NCI-H2107 (cell line): ENCODE measurements at regions not wholly inside any gene's neighbourhood (a gene's known extent, or its start where the extent isn't known, plus 50 kb on each side); places are given as distances from the start of the nearest gene placed in this dataset.

ENCODE experiments used
- DNase-seq: peaks from one replicate; lab custom pipeline; 2025; lab: John Stamatoyannopoulos, UW

DNA sequence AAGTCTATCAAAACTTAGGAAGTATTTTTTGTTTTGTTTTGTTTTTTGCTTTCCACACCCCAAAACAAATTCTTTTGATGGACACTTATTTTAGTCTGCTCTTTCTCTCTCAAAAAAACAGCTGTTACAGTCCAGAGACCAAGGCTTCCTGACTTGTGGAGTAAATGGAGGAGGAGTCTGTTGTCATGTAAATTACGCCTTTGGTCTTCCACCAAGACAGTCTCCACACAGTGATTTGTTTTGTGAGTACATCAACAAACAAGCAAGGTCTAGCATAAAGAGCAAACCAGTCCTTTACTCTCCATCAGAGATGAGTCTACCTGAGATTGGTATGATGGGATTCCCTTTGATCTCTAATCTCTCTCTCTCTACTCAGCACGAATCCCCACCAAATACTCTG lies 588.0 kb upstream of the ARID1B start:
- no peak for DNase-seq

DNA sequence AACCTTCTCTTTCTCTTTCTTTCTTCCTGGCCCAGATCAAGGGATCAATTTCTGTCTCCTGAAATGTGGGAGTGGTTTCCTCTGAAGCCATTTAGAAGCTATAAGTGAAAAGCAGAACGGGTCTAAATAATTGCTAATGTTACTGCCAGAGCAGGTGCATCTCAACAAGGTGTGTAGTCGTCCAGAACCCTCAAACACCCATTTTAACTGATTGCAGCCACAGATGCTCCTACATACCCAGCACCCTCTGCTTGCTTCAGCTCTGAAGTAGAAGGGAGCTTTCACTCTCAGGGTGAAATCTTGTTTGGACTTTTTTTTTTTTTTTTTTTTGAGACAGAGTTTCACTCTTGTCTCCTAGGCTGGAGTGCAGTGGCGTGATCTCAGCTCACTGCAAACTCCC lies 592.1 kb upstream of the ARID1B start:
- peak; percentile 57 for DNase-seq

- DNase-seq, result no peak
These were observed 593.5 kb upstream of the ARID1B start for GRCh38 chr6:156183678-156184077.

DNA sequence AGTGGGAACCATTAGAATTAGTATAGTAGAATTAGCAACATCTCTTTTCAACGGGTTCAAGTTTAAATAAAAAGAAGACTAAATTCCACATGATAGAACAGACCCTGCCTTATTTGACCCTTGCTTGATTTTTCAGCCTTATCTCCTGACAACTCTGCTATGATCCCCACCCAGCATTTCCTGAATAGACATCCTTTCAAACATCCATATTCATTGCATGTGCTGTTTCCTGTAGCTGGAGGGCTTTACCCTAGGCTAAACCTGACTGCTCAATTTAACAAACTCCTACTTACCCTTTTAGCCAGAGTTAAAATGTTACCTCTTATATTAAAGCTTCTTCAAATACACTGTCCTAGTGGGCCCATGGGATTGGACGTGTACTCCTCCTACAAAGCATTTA lies 594.8 kb upstream of the ARID1B start:
- no peak for DNase-seq

DNA sequence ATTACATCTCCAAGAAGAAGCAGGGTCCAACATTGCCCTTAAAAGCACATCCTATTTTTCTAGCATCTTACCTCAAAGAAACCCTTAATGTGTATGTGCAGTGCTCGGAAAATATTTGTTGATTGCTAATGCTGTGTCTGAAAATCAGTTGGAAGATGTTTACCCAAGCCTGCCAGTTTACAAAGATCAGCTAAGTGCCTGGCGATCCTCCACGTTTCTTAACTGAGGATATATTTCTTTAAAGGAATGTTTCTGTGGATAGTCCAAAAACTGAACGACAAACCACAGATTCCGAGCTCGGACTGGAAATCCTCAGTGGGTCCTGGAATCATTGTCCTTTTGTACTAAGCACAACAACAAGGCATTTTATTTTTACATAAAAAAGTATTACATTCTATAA lies 595.7 kb upstream of the ARID1B start:
- DNase-seq, result no peak

GRCh38 chr6:156175971-156176421 lies 601.2 kb upstream of the ARID1B start:
- peak; percentile 71 for DNase-seq

DNA sequence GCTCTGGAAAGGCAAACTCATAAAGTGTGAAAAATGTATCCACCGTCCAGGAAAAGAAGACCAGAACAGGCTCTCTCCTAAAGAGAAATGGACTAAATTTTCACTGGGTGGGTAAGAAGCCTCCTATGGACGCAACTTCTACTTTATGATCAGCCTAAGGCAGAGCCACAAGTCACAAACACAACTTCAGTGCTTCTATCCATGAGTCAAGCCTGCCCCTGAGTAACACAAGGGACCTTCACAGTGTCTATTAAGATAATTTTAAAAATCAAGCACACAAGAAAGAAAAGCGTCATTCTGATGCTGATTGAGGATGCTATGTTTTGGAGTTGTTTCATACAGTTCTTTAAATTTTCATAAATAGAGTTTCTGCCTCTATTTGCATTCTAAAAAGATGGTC lies 601.7 kb upstream of the ARID1B start:
- no peak for DNase-seq

GRCh38 chr6:156174031-156174890 lies 602.9 kb upstream of the ARID1B start:
- DNase-seq, result no peak

- DNase-seq, result no peak
These were observed 607.8 kb upstream of the ARID1B start for GRCh38 chr6:156169371-156169770.

GRCh38 chr6:156167625-156168071 lies 609.5 kb upstream of the ARID1B start:
- DNase-seq, result no peak

DNA sequence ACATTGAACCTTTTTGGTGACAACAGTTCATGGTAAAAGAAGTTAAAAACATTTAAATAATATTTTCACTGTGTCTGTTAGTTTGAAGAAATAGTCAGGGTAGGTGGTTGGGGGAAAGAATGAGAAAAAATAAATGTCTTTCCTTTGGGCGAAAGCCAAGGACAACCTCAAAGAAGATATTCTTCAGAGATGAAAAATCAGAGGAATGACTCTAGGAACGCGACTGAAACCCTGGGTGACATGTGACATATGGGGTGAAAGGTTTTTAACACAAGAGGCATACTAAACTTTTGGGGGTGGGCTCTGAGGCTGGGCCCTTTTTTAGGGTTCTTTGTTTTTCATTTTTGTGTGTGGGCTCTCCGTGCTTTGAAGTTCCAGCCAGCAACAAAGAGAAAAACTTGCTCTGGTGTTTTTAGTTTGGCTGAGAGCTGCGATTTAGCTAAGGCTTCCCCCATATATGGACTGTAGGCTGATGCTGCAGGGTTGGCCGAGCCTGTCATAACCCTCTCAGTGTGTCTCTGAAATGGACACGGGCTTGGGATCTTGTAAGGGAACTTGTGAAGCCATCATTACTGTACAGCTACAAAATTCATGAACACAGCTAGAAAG lies 610.1 kb upstream of the ARID1B start:
- DNase-seq, result no peak

DNA sequence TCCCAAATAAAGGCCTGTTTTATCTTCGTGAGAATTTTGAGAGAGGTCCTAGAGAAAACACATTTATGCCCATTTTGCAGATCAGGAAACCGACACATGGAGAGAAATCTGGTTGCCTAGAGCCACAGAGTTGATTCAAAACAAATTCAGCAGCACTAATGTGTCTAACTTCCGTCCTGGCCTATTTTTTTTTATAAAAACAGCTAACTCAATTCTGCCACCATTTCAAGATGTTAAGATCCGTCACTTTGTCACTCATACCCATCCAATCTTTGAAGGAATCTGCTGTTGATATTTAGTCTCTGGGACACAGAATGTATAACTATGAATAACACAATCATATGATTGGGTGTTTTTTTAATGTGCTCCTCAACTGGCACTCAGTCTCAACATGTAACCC lies 611.1 kb upstream of the ARID1B start:
- DNase-seq, result no peak

DNA sequence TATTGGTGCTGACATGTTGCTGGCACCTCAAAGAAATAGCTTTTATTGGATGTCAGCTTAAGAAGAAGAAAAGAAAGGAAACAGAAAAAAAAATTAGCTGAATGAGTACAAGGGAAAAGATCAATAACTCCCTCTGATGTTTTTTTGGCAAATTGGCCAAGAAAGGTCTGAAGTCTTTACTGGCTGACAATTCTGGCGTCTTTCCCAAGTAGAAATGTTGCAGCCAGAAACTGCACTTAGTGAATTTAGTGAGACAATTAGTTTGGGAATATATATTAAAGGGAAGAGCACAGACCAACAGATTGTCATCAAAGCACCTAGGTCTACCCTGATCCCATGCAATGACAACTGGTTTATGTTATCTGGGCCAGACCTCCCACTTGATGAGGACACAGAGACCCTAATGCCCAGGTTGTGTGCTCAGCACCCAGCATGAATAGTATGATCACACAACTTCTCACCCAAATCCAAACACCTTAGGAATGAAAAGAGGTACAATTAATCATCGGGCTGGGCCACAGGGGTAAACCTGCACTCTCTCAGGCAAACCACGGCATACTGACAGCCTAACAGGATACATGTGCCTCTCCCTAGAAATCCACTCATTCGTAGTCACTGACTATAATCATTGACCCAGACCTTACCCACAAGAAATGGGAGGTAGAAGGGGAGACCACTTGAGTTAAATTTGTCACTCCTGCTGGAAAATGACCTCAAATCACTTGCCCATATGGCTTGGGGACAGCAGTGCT lies 612.3 kb upstream of the ARID1B start:
- no peak for DNase-seq

- no peak for DNase-seq
These were observed 613.9 kb upstream of the ARID1B start for GRCh38 chr6:156163311-156163710.

DNA sequence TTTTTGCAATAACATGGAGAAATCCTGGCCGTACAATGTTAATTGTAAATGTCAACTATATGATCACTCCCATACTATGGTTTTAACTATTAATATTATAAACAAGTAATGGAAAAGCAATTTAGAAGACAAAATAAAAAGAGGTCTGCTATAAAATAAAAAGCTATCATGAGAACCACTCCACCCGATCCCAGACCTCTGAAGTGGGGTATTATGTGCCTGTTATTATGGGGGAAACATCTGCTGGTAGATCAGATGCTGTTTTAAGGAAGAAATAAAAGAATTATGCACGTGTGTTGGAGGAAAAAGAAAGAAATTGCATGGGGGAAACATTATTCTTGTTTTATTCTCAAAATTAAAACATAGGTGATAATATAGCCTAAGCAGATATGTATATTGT lies 615.7 kb upstream of the ARID1B start:
- DNase-seq, result no peak

DNA sequence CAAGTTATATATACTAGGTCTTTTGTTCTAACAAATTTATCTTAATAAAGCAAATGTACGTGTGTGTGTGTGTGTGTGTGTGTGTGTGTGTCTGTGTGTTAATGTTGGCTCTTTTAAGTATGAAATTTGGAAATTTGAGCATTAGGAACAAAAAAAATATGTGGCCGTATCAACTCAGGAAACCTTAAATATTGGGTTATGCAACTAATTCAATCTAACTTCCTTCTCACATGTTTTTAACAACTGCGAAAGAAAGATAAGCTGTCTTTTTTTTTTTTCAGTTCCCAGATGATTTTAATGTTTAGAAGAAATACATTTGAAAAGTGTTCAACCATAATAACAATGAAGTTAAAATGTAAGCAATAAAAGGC lies 616.4 kb upstream of the ARID1B start:
- no peak for DNase-seq

GRCh38 chr6:156160007-156160794 lies 617.0 kb upstream of the ARID1B start:
- no peak for DNase-seq

DNA sequence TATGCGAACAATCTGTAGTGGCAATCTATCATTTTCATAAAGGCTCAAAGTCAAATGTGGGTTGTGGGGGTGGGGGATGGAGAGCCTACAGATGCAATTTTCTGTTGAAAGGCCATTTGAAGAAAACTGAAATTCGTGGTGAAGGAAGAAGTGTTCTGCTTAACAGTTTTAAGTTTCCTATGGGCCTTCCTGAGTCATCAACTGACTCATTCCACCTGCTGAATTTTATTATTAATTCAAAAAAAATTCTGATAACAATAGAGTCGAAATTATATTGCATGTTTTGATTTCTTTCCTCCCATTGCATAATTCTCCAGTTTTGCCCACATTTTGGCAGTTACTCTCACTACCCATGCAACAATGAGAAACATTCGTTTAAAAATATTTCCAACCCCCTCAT lies 622.3 kb upstream of the ARID1B start:
- no peak for DNase-seq

DNA sequence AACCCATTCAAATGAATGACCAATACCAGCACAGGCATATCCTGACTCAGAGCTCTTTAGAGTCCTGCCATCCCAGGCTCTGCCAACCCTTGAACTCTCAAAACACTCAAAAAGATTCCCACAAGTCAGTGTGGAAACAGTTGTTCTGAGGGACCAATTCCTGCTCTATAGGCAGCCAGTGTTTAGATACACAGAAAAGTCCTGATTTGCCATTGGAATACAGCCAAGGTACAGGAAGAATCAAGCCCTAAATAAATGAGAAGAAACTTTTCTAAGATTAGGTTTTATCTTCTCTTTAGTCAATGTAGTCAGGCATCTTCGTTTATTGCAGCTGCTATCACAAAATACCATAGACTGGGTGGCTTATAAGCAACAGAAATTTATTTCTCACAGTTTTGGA lies 626.8 kb upstream of the ARID1B start:
- no peak for DNase-seq

DNA sequence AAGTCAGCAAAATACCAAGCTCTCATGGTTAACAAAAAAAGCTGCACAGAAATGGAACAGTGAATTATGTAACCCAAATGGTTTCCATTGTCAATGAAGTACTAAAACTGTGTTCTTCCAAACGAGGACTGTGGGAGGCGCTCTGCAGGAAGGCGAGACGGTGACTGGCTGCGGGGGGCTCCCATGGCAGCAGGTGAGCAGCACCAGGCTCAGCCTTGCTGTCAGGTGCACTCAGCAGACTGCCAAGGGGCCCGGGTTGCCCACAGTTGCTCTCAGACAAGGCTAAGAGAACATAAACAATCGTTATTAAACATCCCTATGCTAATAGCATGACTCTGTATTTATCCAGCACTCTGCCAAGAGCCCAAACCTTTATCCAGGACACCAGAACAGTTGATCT lies 630.3 kb upstream of the ARID1B start:
- DNase-seq, result no peak

DNA sequence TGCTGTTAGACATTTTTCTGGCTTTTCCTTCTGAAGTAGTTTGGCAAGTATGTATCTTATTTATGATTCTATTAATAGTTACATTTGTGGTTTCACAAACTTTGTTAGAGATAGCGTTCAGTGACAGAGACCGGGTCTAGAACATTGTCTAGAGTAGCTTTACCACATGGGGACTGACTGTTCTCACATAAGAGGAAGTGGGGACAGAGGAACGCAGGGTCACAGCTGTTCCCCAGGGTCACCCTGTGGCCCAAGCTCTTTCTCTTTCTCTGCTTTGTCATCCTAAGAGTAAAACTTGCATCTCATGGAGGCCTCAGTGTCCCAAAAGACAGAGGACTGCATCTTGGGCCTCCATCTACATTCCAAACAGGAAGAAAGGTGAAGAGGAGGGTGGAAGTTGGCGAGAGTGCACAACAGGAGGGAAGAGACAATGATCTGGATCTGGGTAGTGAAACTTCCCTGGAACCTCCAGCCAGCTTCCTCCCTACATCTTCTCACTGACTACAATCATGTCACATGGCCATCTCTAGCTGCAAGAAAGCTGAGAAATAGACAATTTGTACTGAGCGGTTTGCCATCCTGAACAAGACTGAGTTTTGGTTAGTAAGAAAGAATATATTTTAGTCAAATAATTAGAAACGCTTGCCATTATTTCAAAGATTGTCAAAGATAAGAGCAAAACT lies 645.8 kb upstream of the ARID1B start:
- DNase-seq, result no peak

DNA sequence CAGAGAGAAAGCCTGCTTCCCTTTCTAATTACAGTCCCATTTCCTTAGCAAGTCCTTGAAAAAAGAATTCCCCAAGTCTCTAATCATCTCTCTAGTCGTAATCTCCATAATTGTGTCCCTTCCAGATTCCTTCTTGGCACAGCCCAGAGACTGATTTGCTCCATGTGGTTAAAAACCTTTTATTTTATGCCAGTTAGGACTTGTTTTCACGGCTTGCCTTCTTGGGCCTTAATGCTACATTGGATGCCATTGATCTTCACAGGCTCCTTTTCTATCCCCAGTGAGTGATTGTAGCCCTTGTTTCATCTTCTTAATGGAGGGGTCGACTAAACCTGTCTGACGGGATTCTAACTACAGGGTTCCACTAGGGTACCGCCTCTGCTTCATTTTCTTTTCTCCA lies 650.6 kb upstream of the ARID1B start:
- no peak for DNase-seq
